Neuronal stem cell (in vitro differentiated cells): ENCODE measurements at regions not wholly inside any gene's neighbourhood (a gene's known extent, or its start where the extent isn't known, plus 50 kb on each side); places are given as distances from the start of the nearest gene placed in this dataset.

Experiments
- DNase-seq: peaks from one replicate; pipeline ENCODE4 v3.0.0-alpha.2; 2013; ENCODE audit warnings: low spot score
- H2AFZ ChIP-seq: one replicate; pipeline ENCODE4 v1.6.1; 2013; ENCODE audit warnings: mild to moderate bottlenecking, low read length, inconsistent platforms
- H2AK5ac ChIP-seq: 2 replicates; pipeline ENCODE4 v1.6.1; 2013; ENCODE audit warnings: low read depth, mild to moderate bottlenecking, inconsistent platforms, low read length, moderate library complexity, mixed read lengths
- H2BK120ac ChIP-seq: 2 replicates; pipeline ENCODE4 v1.6.1; 2013; ENCODE audit warnings: low read depth, mild to moderate bottlenecking, inconsistent platforms, low read length, moderate library complexity, mixed read lengths
- H2BK12ac ChIP-seq: one replicate; pipeline ENCODE4 v1.6.1; 2013; ENCODE audit warnings: low read length, inconsistent platforms
- H2BK15ac ChIP-seq: 2 replicates; pipeline ENCODE4 v1.6.1; 2013; ENCODE audit warnings: mild to moderate bottlenecking, low read length, inconsistent platforms, mixed read lengths
- H2BK5ac ChIP-seq: one replicate; pipeline ENCODE4 v1.6.1; 2013; ENCODE audit warnings: inconsistent platforms, mild to moderate bottlenecking, low read length, moderate library complexity
- H3K14ac ChIP-seq: one replicate; pipeline ENCODE4 v1.6.1; 2013; ENCODE audit warnings: low read length, inconsistent platforms
- H3K18ac ChIP-seq: 2 replicates; pipeline ENCODE4 v1.6.1; 2013; ENCODE audit warnings: low read length, inconsistent platforms
- H3K23ac ChIP-seq: 2 replicates; pipeline ENCODE4 v1.6.1; 2013; ENCODE audit warnings: low read depth, mild to moderate bottlenecking, mixed read lengths, low read length, inconsistent platforms; ENCODE audit not compliant: poor library complexity
- H3K27ac ChIP-seq: replicated peaks from 3 replicates; pipeline ENCODE4 v1.5.1; 2013; ENCODE audit warnings: low read length, inconsistent platforms
- H3K27me3 ChIP-seq, 3 experiments: 2 replicates each; pipeline ENCODE4 v1.6.1; 2013; ENCODE audit warnings: low read length in 3 of 3, mild to moderate bottlenecking in 2 of 3, inconsistent platforms in 1 of 3, low read depth in 1 of 3, mixed read lengths in 1 of 3, moderate library complexity in 1 of 3; ENCODE audit not compliant: control insufficient read depth in 3 of 3, insufficient read depth in 3 of 3
- H3K36me3 ChIP-seq, 2 donors: replicated peaks in 1 of 2; 2 replicates each; pipeline ENCODE4 v1.6.1; 2013; ENCODE audit warnings: low read length in 2 of 2; ENCODE audit not compliant: control insufficient read depth in 2 of 2, insufficient read depth in 2 of 2
- H3K4ac ChIP-seq: 2 replicates; pipeline ENCODE4 v1.6.1; 2013; ENCODE audit warnings: inconsistent platforms, mild to moderate bottlenecking, low read length, moderate library complexity
- H3K4me1 ChIP-seq, 2 donors: 1 replicate in 1 of 2; 2 replicates in 1 of 2; pipeline ENCODE4 v1.6.1; 2013; ENCODE audit warnings: low read length in 2 of 2, low read depth in 1 of 2; ENCODE audit not compliant: control insufficient read depth in 2 of 2, insufficient read depth in 1 of 2
- H3K4me2 ChIP-seq: one replicate; pipeline ENCODE4 v1.6.1; 2013; ENCODE audit warnings: mild to moderate bottlenecking, low read length, inconsistent platforms; ENCODE audit not compliant: insufficient read depth, poor library complexity, severe bottlenecking
- H3K4me3 ChIP-seq, 2 donors: 2 replicates each; pipeline ENCODE4 v1.5.1; 2013; ENCODE audit warnings: low read length in 2 of 2, mild to moderate bottlenecking in 2 of 2, inconsistent platforms in 1 of 2, moderate library complexity in 1 of 2
- H3K79me1 ChIP-seq: one replicate; pipeline ENCODE4 v1.6.1; 2013; ENCODE audit warnings: low read depth, mild to moderate bottlenecking, inconsistent platforms, low read length, moderate library complexity
- H3K9ac ChIP-seq: one replicate; pipeline ENCODE4 v1.6.1; 2013; ENCODE audit warnings: mild to moderate bottlenecking, low read depth, low read length, inconsistent platforms; ENCODE audit not compliant: poor library complexity
- H3K9me3 ChIP-seq, 2 donors: replicated peaks in 1 of 2; 2 replicates each; pipeline versions ENCODE3 to v1.6.1; 2013; ENCODE audit warnings: low read length in 2 of 2, mild to moderate bottlenecking in 2 of 2, inconsistent platforms in 1 of 2, low read depth in 1 of 2, mixed read lengths in 1 of 2, moderate library complexity in 1 of 2; ENCODE audit not compliant: control insufficient read depth in 2 of 2, insufficient read depth in 1 of 2
- H4K8ac ChIP-seq: one replicate; pipeline ENCODE4 v1.6.1; 2013; ENCODE audit warnings: low read depth, mild to moderate bottlenecking, inconsistent platforms, low read length, moderate library complexity
- H4K91ac ChIP-seq: one replicate; pipeline ENCODE4 v1.6.1; 2013; ENCODE audit warnings: low read length, low read depth, mild to moderate bottlenecking, inconsistent platforms; ENCODE audit not compliant: poor library complexity
- WGBS, 2 donors: extraction: QIAGEN DNeasy Blood & Tissue Kit; methylation state at CpG; one replicate each; pipeline ENCODE4 v1.1.7; 2013; ENCODE audit warnings: missing lambda C conversion rate in 2 of 2, mixed read lengths in 1 of 2; ENCODE audit not compliant: insufficient read length in 2 of 2, insufficient replicate concordance in 1 of 2; ENCODE audit errors: extremely low coverage in 2 of 2; 5-methylcytosine and 5-hydroxymethylcytosine counted together

DNA sequence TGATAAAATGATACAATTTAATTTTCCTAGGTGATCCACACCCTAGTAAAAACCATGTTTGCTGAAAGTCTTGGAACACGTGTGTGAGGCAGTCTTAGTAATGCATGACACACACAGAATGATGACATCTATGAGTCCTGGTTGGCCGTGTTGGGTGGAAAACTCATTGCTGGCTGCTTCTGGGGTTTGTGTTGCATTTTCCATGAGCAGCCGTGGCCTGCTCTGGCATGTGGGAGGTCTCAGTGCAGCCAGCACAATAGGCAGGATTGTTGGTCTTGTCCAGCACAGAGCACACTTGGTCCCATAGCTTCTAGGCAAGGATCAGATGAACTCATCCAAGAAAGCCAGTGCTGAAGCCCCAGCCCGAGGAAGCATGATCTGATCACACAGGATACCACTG lies 172.8 kb upstream of the UBE3A start:
- no peaks in the 10 kb centered on the region for H3K79me1 ChIP-seq
- H2AK5ac ChIP-seq: no peak overlapping the region

DNA sequence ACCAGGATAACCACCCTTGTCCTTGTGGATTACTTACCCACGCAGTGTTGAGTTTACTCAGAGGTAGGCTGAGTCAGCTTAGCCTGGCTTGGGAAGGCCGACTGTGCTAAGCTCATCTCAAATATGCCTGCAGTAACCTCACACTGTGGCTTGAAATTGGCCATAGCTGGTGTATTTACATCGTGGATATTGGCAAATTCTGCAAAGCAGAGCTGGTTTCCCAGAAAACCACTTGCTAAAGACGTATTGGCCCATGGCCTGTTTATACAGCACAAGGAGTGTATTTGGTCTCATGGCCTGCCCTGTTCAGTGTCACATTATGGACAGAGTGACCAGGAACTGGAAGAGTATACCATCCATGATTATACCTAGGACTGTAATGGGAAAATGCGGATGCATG lies 170.5 kb upstream of the UBE3A start:
- no peaks in the 10 kb centered on the region for H3K36me3 ChIP-seq
- no peak overlapping the region for H3K4me2 ChIP-seq
- no peak overlapping the region for H3K4ac ChIP-seq
- no peak overlapping the region for H4K91ac ChIP-seq
- no peak overlapping the region for H2BK5ac ChIP-seq
- no peak overlapping the region for H2BK12ac ChIP-seq
- whole genome bisulfite sequencing, 2 donors: no CpG with 5 or more reads among the region's 5 CpGs
- no peaks in the 10 kb centered on the region for H3K79me1 ChIP-seq
- no peak overlapping the region for H3K18ac ChIP-seq
- peaks cover 9% of the 10 kb centered on the region in 2 donors for H3K4me1 ChIP-seq
- H2BK15ac ChIP-seq: no peak overlapping the region
- H2AFZ ChIP-seq: no peak overlapping the region
- peaks cover 0 to 2% of the 10 kb centered on the region in 2 donors for H3K9me3 ChIP-seq
- H3K4me3 ChIP-seq: no peak overlapping the region
- no peak overlapping the region for H4K8ac ChIP-seq
- no peaks in the 10 kb centered on the region for H3K27me3 ChIP-seq
- H3K9ac ChIP-seq: no peak overlapping the region
- H3K14ac ChIP-seq: no peak overlapping the region
- H2BK120ac ChIP-seq: no peak overlapping the region
- no peak overlapping the region for H3K27ac ChIP-seq
- no peak overlapping the region for H2AK5ac ChIP-seq
- H3K23ac ChIP-seq: no peak overlapping the region
- no peak for DNase-seq

More for the DNA sequence above, 172.8 kb upstream of the UBE3A start:
- Histone ChIP-seq H3K4me2 (no peak overlapping the region), H2BK5ac (no peak overlapping the region), H2AFZ (no peak overlapping the region), H3K27me3 (no peaks in the 10 kb centered on the region), H3K27ac (no peak overlapping the region), H4K91ac (no peak overlapping the region), H3K4me3 (no peak overlapping the region), H2BK120ac (no peak overlapping the region), H3K23ac (no peak overlapping the region), H4K8ac (no peak overlapping the region), H3K4ac (no peak overlapping the region), H3K4me1 (peaks cover 3 to 9% of the 10 kb centered on the region in 2 donors), H2BK15ac (no peak overlapping the region), H3K9me3 (peaks cover 0 to 2% of the 10 kb centered on the region in 2 donors), H2BK12ac (no peak overlapping the region), H3K36me3 (no peaks in the 10 kb centered on the region), H3K18ac (peak overlapping the region; percentile 33), H3K9ac (no peak overlapping the region), H3K14ac (no peak overlapping the region)
- no peak for DNase-seq
- no CpG with 5 or more reads among the region's 4 CpGs for WGBS, 2 donors

DNA sequence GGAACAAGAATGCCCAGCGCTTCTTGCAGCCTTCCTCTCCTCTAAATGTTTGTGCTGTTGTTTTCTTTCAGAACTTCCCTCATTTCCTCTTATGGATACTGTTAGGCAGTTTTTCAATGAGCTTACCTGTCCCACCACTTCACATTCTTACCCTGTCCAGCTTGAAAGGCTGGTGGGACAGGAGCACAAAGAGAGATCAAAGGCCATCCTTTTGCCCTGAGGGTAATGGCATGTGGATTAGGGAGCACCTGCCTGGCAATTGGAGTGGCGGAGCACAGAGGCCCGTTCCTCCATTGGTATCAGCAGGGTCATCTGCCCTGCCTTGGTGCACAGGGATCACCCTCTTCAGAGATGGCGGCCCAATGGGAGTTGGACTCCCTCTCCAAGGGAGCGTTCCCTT lies 170.1 kb upstream of the UBE3A start:
- H3K36me3 ChIP-seq: no peaks in the 10 kb centered on the region
- H4K91ac ChIP-seq: no peak overlapping the region
- no peak overlapping the region for H4K8ac ChIP-seq
- no peak overlapping the region for H3K4ac ChIP-seq
- H2AFZ ChIP-seq: no peak overlapping the region
- no peak overlapping the region for H2BK5ac ChIP-seq
- peaks cover 9% of the 10 kb centered on the region in 2 donors for H3K4me1 ChIP-seq
- no peak overlapping the region for H2AK5ac ChIP-seq
- no peak overlapping the region for H3K4me3 ChIP-seq
- no peaks in the 10 kb centered on the region for H3K27me3 ChIP-seq
- no peak overlapping the region for H3K14ac ChIP-seq
- H3K9ac ChIP-seq: no peak overlapping the region
- no peaks in the 10 kb centered on the region for H3K79me1 ChIP-seq
- no peak overlapping the region for H3K23ac ChIP-seq
- H3K27ac ChIP-seq: no peak overlapping the region
- peak overlapping the region; percentile 63 for H2BK12ac ChIP-seq
- peaks cover 0 to 2% of the 10 kb centered on the region in 2 donors for H3K9me3 ChIP-seq
- WGBS, 2 donors: no CpG with 5 or more reads among the region's 5 CpGs
- no peak overlapping the region for H2BK120ac ChIP-seq
- DNase-seq: no peak
- H3K4me2 ChIP-seq: no peak overlapping the region
- no peak overlapping the region for H2BK15ac ChIP-seq
- H3K18ac ChIP-seq: no peak overlapping the region

DNA sequence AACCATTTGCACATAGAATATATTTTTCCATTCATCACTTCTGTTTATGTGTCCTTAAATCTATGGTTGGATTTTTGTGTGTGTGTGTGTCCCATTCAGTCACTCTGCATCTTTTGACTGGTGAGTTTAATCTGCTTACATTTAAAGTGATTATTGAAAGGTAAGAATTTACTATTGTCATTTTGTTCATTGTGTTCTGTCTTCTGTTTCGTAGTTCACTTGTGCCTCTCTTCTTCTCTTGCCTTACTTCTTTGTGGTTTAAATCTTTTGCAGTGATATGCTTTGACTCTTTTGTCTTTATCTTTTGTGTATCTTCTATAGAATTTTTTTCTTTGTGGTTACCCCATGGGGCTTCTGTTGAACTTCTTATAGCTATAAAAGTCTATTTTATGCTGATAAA lies 166.3 kb upstream of the UBE3A start:
- Histone ChIP-seq H3K9ac (no peak overlapping the region), H4K91ac (no peak overlapping the region), H2BK5ac (no peak overlapping the region), H3K79me1 (no peaks in the 10 kb centered on the region), H2BK120ac (no peak overlapping the region), H3K4ac (no peak overlapping the region), H2AFZ (no peak overlapping the region), H3K4me3 (no peak overlapping the region), H3K4me2 (no peak overlapping the region), H2AK5ac (no peak overlapping the region), H2BK12ac (no peak overlapping the region), H3K23ac (no peak overlapping the region), H2BK15ac (no peak overlapping the region), H3K27me3 (no peaks in the 10 kb centered on the region), H3K36me3 (no peaks in the 10 kb centered on the region), H3K4me1 (peaks cover 2 to 6% of the 10 kb centered on the region in 2 donors), H3K14ac (no peak overlapping the region), H3K9me3 (peaks cover 2 to 3% of the 10 kb centered on the region in 2 donors), H3K18ac (no peak overlapping the region), H4K8ac (no peak overlapping the region), H3K27ac (no peak overlapping the region)
- no peak for DNase-seq
- WGBS, 2 donors: no CpG with 5 or more reads among the region's 1 CpG
